Spleen (tissue), 11 donors: ENCODE measurements at regions not wholly inside any gene's neighbourhood (a gene's known extent, or its start where the extent isn't known, plus 50 kb on each side); places are given as distances from the start of the nearest gene placed in this dataset.

Source experiments
- DNase-seq: peaks from one replicate; pipeline ENCODE4 v3.0.0-alpha.2; 2020
- H3K27ac ChIP-seq, 8 donors: fragments of 200-600 bp; sonication (generic) in 7 of 8; 1 replicate in 4 of 8; 2 replicates in 4 of 8; pipeline versions ENCODE4 v1.5.0 to v1.8.0; 2016 to 2021; ENCODE audit warnings: inconsistent platforms in 4 of 8, mild to moderate bottlenecking in 4 of 8, moderate library complexity in 1 of 8
- H3K27me3 ChIP-seq, 7 donors: fragments of 200-600 bp; sonication (generic) in 6 of 7; replicated peaks in 1 of 7; 1 replicate in 4 of 7; 2 replicates in 3 of 7; pipeline versions ENCODE4 v1.5.0 to v1.8.0; 2016 to 2021; ENCODE audit warnings: inconsistent platforms in 3 of 7, mild to moderate bottlenecking in 1 of 7
- H3K36me3 ChIP-seq, 6 donors: fragments of 200-600 bp; sonication (generic) in 5 of 6; 1 replicate in 4 of 6; 2 replicates in 2 of 6; pipeline versions ENCODE4 v1.5.0 to v1.8.0; 2016 to 2021; ENCODE audit warnings: inconsistent platforms in 2 of 6
- H3K4me1 ChIP-seq, 6 donors: fragments of 200-600 bp; sonication (generic) in 5 of 6; 1 replicate in 3 of 6; 2 replicates in 3 of 6; pipeline versions ENCODE4 v1.5.0 to v1.8.0; 2016 to 2021; ENCODE audit warnings: inconsistent platforms in 3 of 6
- H3K4me3 ChIP-seq, 8 donors: fragments of 200-600 bp; sonication (generic) in 7 of 8; 1 replicate in 4 of 8; 2 replicates in 4 of 8; pipeline versions ENCODE4 v1.5.0 to v1.8.0; 2016 to 2021; ENCODE audit warnings: inconsistent platforms in 4 of 8, mild to moderate bottlenecking in 4 of 8, moderate library complexity in 2 of 8
- H3K9me3 ChIP-seq, 8 donors: fragments of 200-600 bp; sonication (generic) in 7 of 8; 1 replicate in 4 of 8; 2 replicates in 4 of 8; pipeline versions ENCODE4 v1.5.0 to v1.8.0; 2016 to 2021; ENCODE audit warnings: inconsistent platforms in 4 of 8
- CTCF ChIP-seq, 11 experiments: fragments of 200-600 bp in 7 of 11; fragments of 450-650 bp in 4 of 11; sonication (generic) in 4 of 11; IDR thresholded peaks in 8 of 11; conservative IDR thresholded peaks in 3 of 11; 1 replicate in 7 of 11; 2 replicates in 4 of 11; pipeline versions ENCODE4 v1.4.0 to v1.8.0; 2016 to 2021; ENCODE audit warnings: antibody characterized with exemption in 11 of 11, inconsistent platforms in 4 of 11, mild to moderate bottlenecking in 1 of 11
- POLR2A ChIP-seq, 3 donors: fragments of 450-650 bp; IDR thresholded peaks; one replicate each; pipeline ENCODE4 v1.5.1; 2017; ENCODE audit warnings: antibody characterized with exemption in 3 of 3, mild to moderate bottlenecking in 1 of 3
- POLR2AphosphoS5 ChIP-seq, 3 donors: sonication (generic); formaldehyde crosslinking; IDR thresholded peaks; one replicate each; pipeline ENCODE4 v1.5.1; 2017; ENCODE audit warnings: antibody characterized with exemption in 3 of 3
- WGBS, 5 donors: extraction: QIAGEN DNeasy Blood & Tissue Kit in 3 of 5; methylation state at CpG; one replicate each; pipeline versions ENCODE4 v1.1.5 to v1.1.7; 2013 to 2018; 5-methylcytosine and 5-hydroxymethylcytosine counted together
- intact Hi-C: fragments of 100-400 bp; cut with DNase I; formaldehyde crosslinking; loops from one replicate; pipeline ENCODE4 v1.15.0; 2023; ENCODE audit warnings: low total_unique reads
- donor health status: healthy with polysubstance abuse.
- donor health status: DM: no; HTN: no; CAD: no; lungs with moderate emphysema.
- donor health status: DM: no; HTN: no; CAD: no.
- donor health status: Bipolar disorder and iron deficiency.
- donor health status: healthy.
- donor health status: DM: no; HTN: no; CAD: no.
- donor health status: DM: yes; HTN: yes; CAD: no.

DNA sequence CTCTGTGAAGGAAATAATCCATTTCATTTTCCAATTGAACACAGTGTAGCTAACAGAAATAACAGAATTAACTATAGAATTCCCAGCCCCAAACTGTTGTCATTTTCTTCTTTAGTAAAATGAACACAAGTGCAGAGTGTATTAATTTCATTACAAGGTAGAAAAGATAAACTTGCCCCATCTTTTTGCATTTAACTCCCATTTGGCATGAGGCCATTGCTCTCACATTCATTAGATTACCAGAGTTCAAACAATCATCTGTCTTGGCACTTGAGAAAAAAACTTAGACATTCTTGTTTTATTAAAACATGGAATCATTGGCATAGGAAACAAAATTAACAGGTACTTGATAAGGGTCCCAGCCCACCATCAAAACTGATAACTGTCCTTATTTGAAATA lies 821.5 kb upstream of the C9orf72 start:
- no peak overlapping the region for H3K4me3 ChIP-seq
- H3K27ac ChIP-seq = no peak overlapping the region
- H3K36me3 ChIP-seq = no peaks in the 10 kb centered on the region
- TF ChIP-seq CTCF (IDR thresholded peaks at IDR 0.05 in 8 of 11, conservative IDR thresholded peaks at IDR 0.05 in 3 of 11) (no peak), POLR2AphosphoS5 (IDR thresholded peaks at IDR 0.05) (no peak), POLR2A (IDR thresholded peaks at IDR 0.05) (no peak)
- intact Hi-C loops = no loop called here
- no peak for DNase-seq
- H3K9me3 ChIP-seq = no peaks in the 10 kb centered on the region
- no peaks in the 10 kb centered on the region for H3K4me1 ChIP-seq
- no peaks in the 10 kb centered on the region for H3K27me3 ChIP-seq

DNA sequence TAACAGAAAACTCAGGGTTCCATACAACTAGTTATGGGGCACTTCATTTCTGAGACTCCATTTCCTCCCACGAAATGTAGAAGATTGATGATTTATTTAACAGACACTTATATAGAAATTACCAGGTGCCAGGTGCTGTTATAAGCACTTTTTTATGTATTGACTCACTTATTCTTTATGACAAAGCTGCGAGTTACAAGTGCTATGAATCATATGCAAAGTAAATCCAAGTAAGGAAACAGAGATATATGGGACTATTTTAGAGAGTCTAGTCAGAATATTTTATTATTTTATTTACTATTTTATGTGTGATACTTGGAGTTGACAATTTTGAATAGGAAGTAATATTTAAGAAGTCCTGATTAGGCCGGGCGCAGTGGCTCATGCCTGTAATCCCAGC lies 822.8 kb upstream of the C9orf72 start:
- TF ChIP-seq POLR2AphosphoS5 (IDR thresholded peaks at IDR 0.05) (no peak), POLR2A (IDR thresholded peaks at IDR 0.05) (no peak), CTCF (IDR thresholded peaks at IDR 0.05 in 8 of 11, conservative IDR thresholded peaks at IDR 0.05 in 3 of 11) (no peak)
- intact Hi-C loops = no loop called here
- H3K4me3 ChIP-seq = no peak overlapping the region
- H3K27me3 ChIP-seq = no peaks in the 10 kb centered on the region
- WGBS, 5 donors = 74 to 90% (median 84%) methylated on average over 4 of the region's 4 CpGs
- H3K4me1 ChIP-seq = no peaks in the 10 kb centered on the region
- no peak overlapping the region for H3K27ac ChIP-seq
- H3K9me3 ChIP-seq = no peaks in the 10 kb centered on the region
- DNase-seq = no peak
- no peaks in the 10 kb centered on the region for H3K36me3 ChIP-seq

GRCh38 chr9:28407351-28407750 lies 834.1 kb upstream of the C9orf72 start:
- H3K27me3 ChIP-seq = no peaks in the 10 kb centered on the region
- H3K36me3 ChIP-seq = no peaks in the 10 kb centered on the region
- H3K9me3 ChIP-seq = no peaks in the 10 kb centered on the region
- intact Hi-C loops = no loop called here
- TF ChIP-seq CTCF (IDR thresholded peaks at IDR 0.05 in 8 of 11, conservative IDR thresholded peaks at IDR 0.05 in 3 of 11) = no peak
- 74 to 92% (median 80%) methylated on average over 3 of the region's 3 CpGs for WGBS, 5 donors
- H3K4me3 ChIP-seq = no peak overlapping the region
- no peaks in the 10 kb centered on the region for H3K4me1 ChIP-seq
- no peak overlapping the region for H3K27ac ChIP-seq
- no peak for DNase-seq

DNA sequence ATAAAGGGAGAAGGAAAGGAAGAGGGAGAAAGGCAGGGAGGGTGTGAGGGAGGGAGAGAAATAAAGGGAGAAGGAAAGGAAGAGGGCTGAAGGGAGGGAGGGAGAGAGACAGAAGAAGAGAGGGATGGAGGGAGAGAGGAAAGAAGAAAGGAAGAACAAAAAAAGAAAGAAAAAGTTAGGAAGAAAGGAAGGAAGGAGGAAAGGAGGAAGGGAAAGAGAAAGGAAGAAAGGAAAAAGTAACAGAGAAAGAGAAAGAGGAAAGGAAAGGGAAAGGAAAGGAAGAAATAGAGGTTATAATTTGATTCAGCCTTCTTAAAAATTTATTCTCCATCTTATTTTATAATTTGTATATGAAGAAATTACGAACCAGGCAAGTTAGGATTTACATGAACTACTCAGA lies 836.6 kb upstream of the C9orf72 start:
- Histone ChIP-seq H3K36me3 (no peaks in the 10 kb centered on the region), H3K27ac (no peak overlapping the region), H3K4me3 (no peak overlapping the region), H3K27me3 (no peaks in the 10 kb centered on the region), H3K9me3 (no peaks in the 10 kb centered on the region), H3K4me1 (no peaks in the 10 kb centered on the region)
- 60 to 74% (median 69%) methylated on average over 1 of the region's 1 CpG for WGBS, 5 donors
- TF ChIP-seq POLR2A (IDR thresholded peaks at IDR 0.05) = no peak
- no peak for DNase-seq
- intact Hi-C loops = no loop called here

DNA sequence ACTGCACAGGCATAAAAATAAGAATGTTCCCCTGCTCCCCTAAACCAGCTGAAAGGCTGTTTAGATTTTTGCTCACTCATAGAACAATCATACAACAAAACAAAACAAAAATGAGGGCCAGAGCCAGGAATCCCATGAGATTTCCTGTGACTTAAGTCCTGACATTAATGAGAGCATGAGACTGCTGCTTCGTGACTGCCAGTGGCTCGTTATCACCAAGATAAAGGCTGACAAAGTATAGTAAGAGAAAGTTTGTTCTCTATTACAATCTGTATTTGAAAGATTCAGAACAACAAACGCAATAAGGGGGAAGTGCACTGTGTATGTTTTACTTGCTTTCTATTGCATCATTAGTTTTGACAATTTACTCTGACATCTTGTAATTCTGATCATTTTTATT lies 837.1 kb upstream of the C9orf72 start:
- Histone ChIP-seq H3K36me3 (no peaks in the 10 kb centered on the region), H3K9me3 (no peaks in the 10 kb centered on the region), H3K27ac (no peak overlapping the region), H3K4me1 (no peaks in the 10 kb centered on the region), H3K27me3 (no peaks in the 10 kb centered on the region), H3K4me3 (no peak overlapping the region)
- TF ChIP-seq POLR2A (IDR thresholded peaks at IDR 0.05) (no peak), CTCF (IDR thresholded peaks at IDR 0.05 in 8 of 11, conservative IDR thresholded peaks at IDR 0.05 in 3 of 11) (no peak), POLR2AphosphoS5 (IDR thresholded peaks at IDR 0.05) (no peak)
- 10 to 40% (median 24%) methylated on average over 3 of the region's 3 CpGs for WGBS, 5 donors
- intact Hi-C loops = no loop called here
- DNase-seq = no peak
